GM12878 (cell line): ENCODE measurements at regions not wholly inside any gene's neighbourhood (a gene's known extent, or its start where the extent isn't known, plus 50 kb on each side); places are given as distances from the start of the nearest gene placed in this dataset.

ENCODE experiments used
- BRCA1 ChIP-seq: IDR thresholded peaks from 2 replicates; pipeline ENCODE4 v1.6.1; 2011; ENCODE audit warnings: low read depth, low read length, improper control_type of control experiment
- CBX5 ChIP-seq: sonication (generic); IDR thresholded peaks from 2 replicates; pipeline ENCODE4 v1.6.1; 2016; ENCODE audit warnings: low read depth, moderate library complexity, mild to moderate bottlenecking, inconsistent platforms
- CTCF ChIP-seq, 3 experiments: IDR thresholded peaks in 2 of 3; conservative IDR thresholded peaks in 1 of 3; 2 replicates each; pipeline ENCODE4 v1.5.1; 2011; ENCODE audit warnings: low read depth in 3 of 3, low read length in 3 of 3, mild to moderate bottlenecking in 3 of 3, control low read depth in 2 of 3, moderate library complexity in 2 of 3, inconsistent platforms in 1 of 3, mixed read lengths in 1 of 3; ENCODE audit not compliant: control insufficient read depth in 2 of 3, insufficient read depth in 1 of 3; ENCODE audit errors: extremely low read depth in 1 of 3
- E2F8 ChIP-seq: fragments of 450-650 bp; IDR thresholded peaks from 2 replicates; pipeline ENCODE4 v1.6.1; 2018; ENCODE audit warnings: mild to moderate bottlenecking, low read depth, moderate library complexity; ENCODE audit not compliant: partially characterized antibody
- FOXM1 ChIP-seq: IDR thresholded peaks from 2 replicates; pipeline ENCODE4 v1.6.1; 2012; ENCODE audit warnings: low read depth, mild to moderate bottlenecking, inconsistent platforms, low read length, moderate library complexity
- GATAD2B ChIP-seq: fragments of 450-650 bp; conservative IDR thresholded peaks from 2 replicates; pipeline ENCODE4 v1.6.1; 2017; ENCODE audit warnings: low read depth, mild to moderate bottlenecking, moderate library complexity
- HDGF ChIP-seq: fragments of 450-650 bp; IDR thresholded peaks from 2 replicates; pipeline ENCODE4 v1.6.1; 2016; ENCODE audit warnings: antibody characterized with exemption
- MTA2 ChIP-seq: fragments of 450-650 bp; IDR thresholded peaks from 2 replicates; pipeline ENCODE4 v1.6.1; 2016; ENCODE audit warnings: low read depth, mild to moderate bottlenecking, moderate library complexity
- PAX5 ChIP-seq: IDR thresholded peaks from 2 replicates; pipeline ENCODE4 v1.6.1; 2011; ENCODE audit warnings: low read depth, low read length, borderline replicate concordance
- POLR2AphosphoS2 ChIP-seq: IDR thresholded peaks from 2 replicates; pipeline ENCODE4 v1.6.1; 2011; ENCODE audit warnings: low read depth, mild to moderate bottlenecking, low read length, improper control_type of control experiment, moderate library complexity
- RELA ChIP-seq: fragments of 450-650 bp; IDR thresholded peaks from 2 replicates; pipeline ENCODE4 v1.8.0; 2014; ENCODE audit warnings: borderline replicate concordance; ENCODE audit not compliant: partially characterized antibody
- REST ChIP-seq: IDR thresholded peaks from 2 replicates; pipeline ENCODE4 v1.6.1; 2012; ENCODE audit warnings: mild to moderate bottlenecking, low read depth, low read length
- RUNX3 ChIP-seq: IDR thresholded peaks from 2 replicates; pipeline ENCODE4 v1.6.1; 2012; ENCODE audit warnings: low read length, inconsistent platforms
- SIX5 ChIP-seq: IDR thresholded peaks from 2 replicates; pipeline ENCODE4 v1.6.1; 2011; ENCODE audit warnings: mild to moderate bottlenecking, low read depth, low read length, moderate library complexity; ENCODE audit not compliant: severe bottlenecking
- SKIL ChIP-seq: fragments of 450-650 bp; IDR thresholded peaks from 2 replicates; pipeline ENCODE4 v1.6.1; 2017; ENCODE audit warnings: mild to moderate bottlenecking, low read depth, inconsistent platforms; ENCODE audit not compliant: poor library complexity, severe bottlenecking
- SREBF2 ChIP-seq: IDR thresholded peaks from 2 replicates; pipeline ENCODE4 v1.6.1; 2012; ENCODE audit warnings: mild to moderate bottlenecking, low read length
- SRF ChIP-seq, 2 experiments: IDR thresholded peaks; 2 replicates each; pipeline ENCODE4 v1.6.1; 2011; ENCODE audit warnings: low read depth in 2 of 2, low read length in 2 of 2, mild to moderate bottlenecking in 1 of 2, moderate library complexity in 1 of 2
- TARDBP ChIP-seq: IDR thresholded peaks from 2 replicates; pipeline ENCODE4 v1.6.1; 2016; ENCODE audit warnings: borderline replicate concordance
- TCF12 ChIP-seq: IDR thresholded peaks from 2 replicates; pipeline ENCODE4 v1.6.1; 2011; ENCODE audit warnings: low read depth, mild to moderate bottlenecking, low read length
- USF1 ChIP-seq: IDR thresholded peaks from 2 replicates; pipeline ENCODE4 v1.6.1; 2011; ENCODE audit warnings: borderline replicate concordance, low read depth, mild to moderate bottlenecking, moderate library complexity, mixed read lengths, low read length; ENCODE audit not compliant: insufficient read depth; ENCODE audit errors: extremely low read length
- ZBED1 ChIP-seq: IDR thresholded peaks from 2 replicates; pipeline ENCODE4 v1.6.1; 2016; ENCODE audit warnings: borderline replicate concordance

- TF ChIP-seq SKIL (peak; percentile 64), TCF12 (0 out of 2 replicates have a peak, but pooled peaks have one; percentile 15), REST (no peak), USF1 (no peak), POLR2AphosphoS2 (no peak), SRF (IDR thresholded peaks at IDR 0.05; ENCODE audit: low read depth in 2 of 2, low read length in 2 of 2) (no peak), HDGF (no peak), RUNX3 (peak; percentile 92), CBX5 (no peak), TARDBP (no peak), BRCA1 (no peak), RELA (no peak), ZBED1 (peak; percentile 78; the same call in 1 of the 2 replicates), SREBF2 (no peak), CTCF (IDR thresholded peaks at IDR 0.05 in 2 of 3, conservative IDR thresholded peaks at IDR 0.05 in 1 of 3; ENCODE audit: control insufficient read depth in 2 of 3, extremely low read depth in 1 of 3, insufficient read depth in 1 of 3, low read depth in 3 of 3, low read length in 3 of 3) (no peak), SIX5 (no peak), MTA2 (peak; percentile 85), PAX5 (peak; percentile 83), FOXM1 (peak; percentile 57; the same call in 1 of the 2 replicates), E2F8 (no peak), GATAD2B (no peak)
Measured at GRCh38 chr2:62344472-62344871, 148.6 kb downstream of the B3GNT2 start (continued).
